IMR-90 (cell line): ENCODE measurements at regions not wholly inside any gene's neighbourhood (a gene's known extent, or its start where the extent isn't known, plus 50 kb on each side); places are given as distances from the start of the nearest gene placed in this dataset.

Source experiments
- ATAC-seq: fragments of 200-7000 bp; cut with Tn5 transposase; 2 replicates; pipeline ENCODE4 v1.9.1; 2020; ENCODE audit warnings: low read depth, mild to moderate bottlenecking, moderate library complexity
- BruUV-seq: library from RNA; stranded (reverse); fragments of 400-500 nt; replicated peaks from 2 replicates; lab custom pipeline; 2021; lab: Mats Ljungman, UMichigan
- CTCF ChIA-PET: fragments of 300-600 bp; formaldehyde crosslinking; extraction: SDS; loops from one replicate; lab custom pipeline; 2021; ENCODE audit warnings: antibody characterized with exemption; lab: Yijun Ruan, JAX
- POLR2A ChIA-PET: fragments of 300-600 bp; sonication (Branson Sonifier 250); formaldehyde crosslinking; loops from one replicate; lab custom pipeline; 2022; ENCODE audit warnings: antibody characterized with exemption; ENCODE audit not compliant: unreplicated experiment; lab: Charles Lee
- DNase-seq: peaks from one replicate; pipeline ENCODE4 v3.0.0; 2013
- H2AFZ ChIP-seq: replicated peaks from 2 replicates; pipeline ENCODE3; 2013; ENCODE audit warnings: low read length, mild to moderate bottlenecking; ENCODE audit not compliant: poor library complexity
- H2AK5ac ChIP-seq: 2 replicates; pipeline ENCODE4 v1.6.1; 2013; ENCODE audit warnings: low read depth, low read length, inconsistent platforms
- H2AK9ac ChIP-seq: replicated peaks from 2 replicates; pipeline ENCODE3; 2013; ENCODE audit warnings: mild to moderate bottlenecking, low read depth, low read length, moderate library complexity; ENCODE audit not compliant: poor library complexity
- H2BK120ac ChIP-seq: 2 replicates; pipeline ENCODE4 v1.6.1; 2013; ENCODE audit warnings: low read depth, low read length, inconsistent platforms
- H2BK15ac ChIP-seq: 3 replicates; pipeline ENCODE4 v1.6.1; 2013; ENCODE audit warnings: low read depth, low read length, inconsistent platforms
- H2BK20ac ChIP-seq: 2 replicates; pipeline ENCODE4 v1.6.1; 2013; ENCODE audit warnings: low read depth, mild to moderate bottlenecking, inconsistent platforms, low read length, moderate library complexity
- H2BK5ac ChIP-seq: 2 replicates; pipeline ENCODE4 v1.6.1; 2013; ENCODE audit warnings: mild to moderate bottlenecking, low read depth, low read length, inconsistent platforms; ENCODE audit not compliant: poor library complexity, severe bottlenecking
- H3K14ac ChIP-seq: replicated peaks from 2 replicates; pipeline ENCODE4 v1.6.1; 2013; ENCODE audit warnings: low read depth, low read length, inconsistent platforms
- H3K18ac ChIP-seq: 2 replicates; pipeline ENCODE4 v1.6.1; 2013; ENCODE audit warnings: low read depth, low read length, control low read depth
- H3K23ac ChIP-seq: 2 replicates; pipeline ENCODE4 v1.6.1; 2013; ENCODE audit warnings: low read depth, low read length, inconsistent platforms
- H3K27ac ChIP-seq: 2 replicates; pipeline ENCODE4 v1.5.1; 2013; ENCODE audit warnings: mild to moderate bottlenecking, control low read depth, low read length; ENCODE audit not compliant: insufficient read depth
- H3K27me3 ChIP-seq: 2 replicates; pipeline ENCODE4 v1.6.1; 2013; ENCODE audit warnings: low read length; ENCODE audit not compliant: control insufficient read depth, insufficient read depth
- H3K36me3 ChIP-seq: 2 replicates; pipeline ENCODE4 v1.6.1; 2013; ENCODE audit warnings: low read length, mixed read lengths; ENCODE audit not compliant: control insufficient read depth, insufficient read depth
- H3K4ac ChIP-seq: 2 replicates; pipeline ENCODE4 v1.6.1; 2013; ENCODE audit warnings: low read depth, low read length, inconsistent platforms
- H3K4me1 ChIP-seq: 2 replicates; pipeline ENCODE4 v1.6.1; 2013; ENCODE audit warnings: low read length, mixed read lengths; ENCODE audit not compliant: control insufficient read depth, insufficient read depth
- H3K4me2 ChIP-seq: 2 replicates; pipeline ENCODE4 v1.6.1; 2013; ENCODE audit warnings: low read depth, mild to moderate bottlenecking, control low read depth, low read length, moderate library complexity
- H3K4me3 ChIP-seq: 2 replicates; pipeline ENCODE4 v1.5.1; 2013; ENCODE audit warnings: low read depth, mild to moderate bottlenecking, control low read depth, low read length, moderate library complexity; ENCODE audit not compliant: insufficient read depth
- H3K56ac ChIP-seq: 2 replicates; pipeline ENCODE4 v1.6.1; 2013; ENCODE audit warnings: low read length, inconsistent platforms; ENCODE audit not compliant: insufficient read depth; ENCODE audit errors: extremely low read depth
- H3K79me1 ChIP-seq, 2 experiments: 2 replicates each; pipeline ENCODE4 v1.6.1; 2013; ENCODE audit warnings: low read length in 2 of 2, inconsistent platforms in 1 of 2, low read depth in 1 of 2
- H3K9ac ChIP-seq: 2 replicates; pipeline ENCODE4 v1.6.1; 2013; ENCODE audit warnings: low read depth, low read length, control low read depth
- H3K9me1 ChIP-seq: 2 replicates; pipeline ENCODE4 v1.6.1; 2013; ENCODE audit warnings: low read length, inconsistent platforms; ENCODE audit not compliant: insufficient read depth
- H3K9me3 ChIP-seq: 2 replicates; pipeline ENCODE4 v1.6.1; 2013; ENCODE audit warnings: low read length; ENCODE audit not compliant: control insufficient read depth, insufficient read depth
- H4K20me1 ChIP-seq: 2 replicates; pipeline ENCODE4 v1.6.1; 2013; ENCODE audit warnings: low read length, inconsistent platforms; ENCODE audit not compliant: insufficient read depth
- H4K5ac ChIP-seq: 2 replicates; pipeline ENCODE4 v1.6.1; 2013; ENCODE audit warnings: mild to moderate bottlenecking, low read depth, low read length, control low read depth
- H4K8ac ChIP-seq, 2 experiments: 2 replicates each; pipeline ENCODE4 v1.6.1; 2013; ENCODE audit warnings: low read depth in 2 of 2, low read length in 2 of 2, control low read depth in 1 of 2, inconsistent platforms in 1 of 2
- H4K91ac ChIP-seq: 2 replicates; pipeline ENCODE4 v1.6.1; 2013; ENCODE audit warnings: low read depth, low read length, inconsistent platforms; ENCODE audit not compliant: insufficient read depth
- BHLHE40 ChIP-seq: fragments of 150-350 bp; IDR thresholded peaks from 2 replicates; pipeline ENCODE4 v1.6.1; 2016; ENCODE audit warnings: mild to moderate bottlenecking, low read depth, low read length
- CEBPB ChIP-seq: IDR thresholded peaks from 2 replicates; pipeline ENCODE4 v1.6.1; 2012; ENCODE audit warnings: low read depth, low read length, improper control_type of control experiment
- CHD1 ChIP-seq: IDR thresholded peaks from 2 replicates; pipeline ENCODE4 v1.6.1; 2012; ENCODE audit warnings: low read depth, low read length, improper control_type of control experiment
- CTCF ChIP-seq: conservative IDR thresholded peaks from 2 replicates; pipeline ENCODE4 v1.5.1; 2012; ENCODE audit warnings: mild to moderate bottlenecking, low read depth, low read length, improper control_type of control experiment
- ELK1 ChIP-seq: fragments of 150-350 bp; IDR thresholded peaks from 2 replicates; pipeline ENCODE4 v1.6.1; 2016; ENCODE audit warnings: low read depth, mild to moderate bottlenecking, low read length, moderate library complexity, borderline replicate concordance
- MAFK ChIP-seq: IDR thresholded peaks from 2 replicates; pipeline ENCODE4 v1.6.1; 2012; ENCODE audit warnings: low read depth, low read length, improper control_type of control experiment
- MAZ ChIP-seq: IDR thresholded peaks from 2 replicates; pipeline ENCODE4 v1.6.1; 2012; ENCODE audit warnings: low read depth, mild to moderate bottlenecking, low read length, improper control_type of control experiment, moderate library complexity, borderline replicate concordance
- MXI1 ChIP-seq: IDR thresholded peaks from 2 replicates; pipeline ENCODE4 v1.6.1; 2012; ENCODE audit warnings: low read depth, mild to moderate bottlenecking, low read length, moderate library complexity, borderline replicate concordance
- POLR2A ChIP-seq: IDR thresholded peaks from 2 replicates; pipeline ENCODE4 v1.6.1; 2012; ENCODE audit warnings: mild to moderate bottlenecking, low read depth, low read length
- RAD21 ChIP-seq: IDR thresholded peaks from 2 replicates; pipeline ENCODE4 v1.6.1; 2012; ENCODE audit warnings: low read length, improper control_type of control experiment
- RFX5 ChIP-seq: IDR thresholded peaks from 2 replicates; pipeline ENCODE4 v1.8.0; 2012; ENCODE audit warnings: low read depth, mild to moderate bottlenecking, low read length, moderate library complexity
- SMC3 ChIP-seq: fragments of 150-350 bp; IDR thresholded peaks from 2 replicates; pipeline ENCODE4 v1.6.1; 2016; ENCODE audit warnings: low read depth, mild to moderate bottlenecking, antibody characterized with exemption, low read length, moderate library complexity
- USF2 ChIP-seq: fragments of 150-350 bp; IDR thresholded peaks from 2 replicates; pipeline ENCODE4 v1.6.1; 2017; ENCODE audit warnings: mild to moderate bottlenecking, antibody characterized with exemption, low read length, low read depth
- WGBS, 2 experiments: methylation state at CpG; one replicate each; pipeline versions ENCODE4 v1.1.5 to v1.1.7; 2013; ENCODE audit warnings: missing lambda C conversion rate in 2 of 2; ENCODE audit not compliant: insufficient read length in 1 of 2; ENCODE audit errors: extremely low coverage in 2 of 2; 5-methylcytosine and 5-hydroxymethylcytosine counted together
- dilution Hi-C: fragments of 300-500 bp; cut with HindIII; formaldehyde crosslinking; loops from one replicate; pipeline ENCODE4 v1.14.3; 2018; ENCODE audit warnings: low sequenced_read_pairs; ENCODE audit not compliant: unreplicated experiment
- in situ Hi-C: fragments of 300-500 bp; cut with MboI; formaldehyde crosslinking; loops from 3 replicates; pipeline ENCODE4 v1.14.3; 2019; ENCODE audit warnings: low sequenced_read_pairs, inconsistent platforms, mixed read lengths
- intact Hi-C: fragments of 100-400 bp; cut with micrococcal nuclease; formaldehyde crosslinking; loops from 2 replicates; pipeline ENCODE4 v1.10.0; 2022

- Histone ChIP-seq H3K18ac (no peak overlapping the region), H2AK5ac (no peak overlapping the region), H2AFZ (no peak overlapping the region), H4K20me1 (no peaks in the 10 kb centered on the region), H2BK20ac (no peak overlapping the region), H4K5ac (no peak overlapping the region), H2BK120ac (no peak overlapping the region), H3K79me1 (no peaks in the 10 kb centered on the region), H2BK5ac (no peak overlapping the region), H4K8ac (no peak overlapping the region), H3K14ac (no peak overlapping the region), H4K91ac (no peak overlapping the region), H2AK9ac (no peak overlapping the region), H3K4me3 (no peak overlapping the region), H3K9ac (no peak overlapping the region), H3K56ac (no peak overlapping the region), H3K4ac (no peak overlapping the region), H2BK15ac (no peak overlapping the region), H3K4me2 (no peak overlapping the region), H3K27me3 (no peaks in the 10 kb centered on the region), H3K36me3 (no peaks in the 10 kb centered on the region), H3K9me3 (peaks cover 40% of the 10 kb centered on the region), H3K9me1 (no peaks in the 10 kb centered on the region), H3K27ac (no peak overlapping the region), H3K4me1 (no peaks in the 10 kb centered on the region), H3K23ac (no peak overlapping the region)
- no peak for ATAC-seq
- CTCF ChIA-PET = no interaction called here
- dilution Hi-C loops (no loop called here), intact Hi-C loops (no loop called here), in situ Hi-C loops (no loop called here)
- TF ChIP-seq CHD1 (no peak), MAFK (no peak), ELK1 (no peak), MXI1 (no peak), CTCF (no peak), USF2 (no peak), MAZ (no peak), RFX5 (no peak), POLR2A (no peak), RAD21 (no peak), BHLHE40 (no peak), CEBPB (no peak), SMC3 (no peak)
- POLR2A ChIA-PET = no interaction called here
- no peak for DNase-seq
- BruUV-seq = no TSS peak
- no CpG with 5 or more reads among the region's 15 CpGs for WGBS, 2 experiments
These were observed 345.8 kb downstream of the ALG10 start for GRCh38 chr12:34368079-34368478.
